Breast epithelium (tissue), 4 donors: ENCODE measurements at regions not wholly inside any gene's neighbourhood (a gene's known extent, or its start where the extent isn't known, plus 50 kb on each side); places are given as distances from the start of the nearest gene placed in this dataset.

ENCODE experiments used
- DNase-seq, 2 donors: peaks; one replicate each; pipeline ENCODE4 v3.0.0-alpha.2; 2019; ENCODE audit warnings: low spot score in 2 of 2
- H3K27ac ChIP-seq, 2 donors: fragments of 200-600 bp; sonication (generic) in 1 of 2; one replicate each; pipeline ENCODE4 v1.5.1; 2016 to 2019; ENCODE audit warnings: mild to moderate bottlenecking in 1 of 2
- H3K27me3 ChIP-seq, 2 donors: fragments of 200-600 bp; sonication (generic) in 1 of 2; one replicate each; pipeline versions ENCODE4 v1.5.1 to v1.6.0; 2017 to 2019; ENCODE audit warnings: control low read depth in 1 of 2, mild to moderate bottlenecking in 1 of 2
- H3K36me3 ChIP-seq: fragments of 200-600 bp; one replicate; pipeline ENCODE4 v1.5.1; 2019
- H3K4me1 ChIP-seq, 2 donors: fragments of 200-600 bp; sonication (generic); one replicate each; pipeline ENCODE4 v1.5.1; 2016 to 2019; ENCODE audit warnings: control low read depth in 1 of 2
- H3K4me3 ChIP-seq, 3 donors: fragments of 200-600 bp; sonication (generic); 1 replicate in 2 of 3; 2 replicates in 1 of 3; pipeline ENCODE4 v1.5.1; 2016 to 2019; ENCODE audit warnings: mild to moderate bottlenecking in 3 of 3, moderate library complexity in 2 of 3
- H3K9me3 ChIP-seq, 2 donors: fragments of 200-600 bp; sonication (generic) in 1 of 2; one replicate each; pipeline ENCODE4 v1.5.1; 2016 to 2019; ENCODE audit warnings: control low read depth in 1 of 2
- CTCF ChIP-seq, 3 donors: fragments of 450-650 bp; IDR thresholded peaks; one replicate each; pipeline ENCODE4 v1.5.1; 2016 to 2017; ENCODE audit warnings: antibody characterized with exemption in 3 of 3, mild to moderate bottlenecking in 3 of 3, moderate library complexity in 3 of 3
- POLR2A ChIP-seq: fragments of 450-650 bp; IDR thresholded peaks from one replicate; pipeline ENCODE4 v1.6.1; 2016; ENCODE audit warnings: antibody characterized with exemption, mild to moderate bottlenecking, moderate library complexity
- POLR2AphosphoS5 ChIP-seq, 3 donors: sonication (generic); formaldehyde crosslinking; IDR thresholded peaks; one replicate each; pipeline ENCODE4 v1.6.1; 2017; ENCODE audit warnings: antibody characterized with exemption in 3 of 3
- intact Hi-C: fragments of 100-400 bp; cut with DNase I; formaldehyde crosslinking; loops from one replicate; pipeline ENCODE4 v1.15.1; 2023; ENCODE audit warnings: low total_unique reads

GRCh38 chr11:116665523-116665922 is 107.3 kb downstream of the BUD13 start:
- DNase-seq: no peak
- Histone ChIP-seq H3K36me3 (no peaks in the 10 kb centered on the region), H3K4me1 (no peaks in the 10 kb centered on the region), H3K9me3 (peaks cover 17 to 29% of the 10 kb centered on the region in 2 donors), H3K27me3 (peaks cover 0 to 8% of the 10 kb centered on the region in 2 donors), H3K4me3 (no peak overlapping the region), H3K27ac (no peak overlapping the region)
- intact Hi-C loops: no loop called here
- TF ChIP-seq POLR2A: no peak
- no peak for TF ChIP-seq CTCF (IDR thresholded peaks at IDR 0.05)
- TF ChIP-seq POLR2AphosphoS5 (IDR thresholded peaks at IDR 0.05): no peak

GRCh38 chr11:116661056-116661455 is 111.7 kb downstream of the BUD13 start:
- Histone ChIP-seq H3K27me3 (peaks cover 0 to 15% of the 10 kb centered on the region in 2 donors), H3K27ac (no peak overlapping the region), H3K36me3 (no peaks in the 10 kb centered on the region), H3K9me3 (peaks cover 11 to 20% of the 10 kb centered on the region in 2 donors), H3K4me1 (no peaks in the 10 kb centered on the region), H3K4me3 (no peak overlapping the region)
- no peak for DNase-seq
- intact Hi-C loops: no loop called here
- TF ChIP-seq POLR2A (no peak), CTCF (IDR thresholded peaks at IDR 0.05) (no peak), POLR2AphosphoS5 (IDR thresholded peaks at IDR 0.05) (no peak)

GRCh38 chr11:116660011-116660410 is 112.8 kb downstream of the BUD13 start:
- intact Hi-C loops: no loop called here

DNA sequence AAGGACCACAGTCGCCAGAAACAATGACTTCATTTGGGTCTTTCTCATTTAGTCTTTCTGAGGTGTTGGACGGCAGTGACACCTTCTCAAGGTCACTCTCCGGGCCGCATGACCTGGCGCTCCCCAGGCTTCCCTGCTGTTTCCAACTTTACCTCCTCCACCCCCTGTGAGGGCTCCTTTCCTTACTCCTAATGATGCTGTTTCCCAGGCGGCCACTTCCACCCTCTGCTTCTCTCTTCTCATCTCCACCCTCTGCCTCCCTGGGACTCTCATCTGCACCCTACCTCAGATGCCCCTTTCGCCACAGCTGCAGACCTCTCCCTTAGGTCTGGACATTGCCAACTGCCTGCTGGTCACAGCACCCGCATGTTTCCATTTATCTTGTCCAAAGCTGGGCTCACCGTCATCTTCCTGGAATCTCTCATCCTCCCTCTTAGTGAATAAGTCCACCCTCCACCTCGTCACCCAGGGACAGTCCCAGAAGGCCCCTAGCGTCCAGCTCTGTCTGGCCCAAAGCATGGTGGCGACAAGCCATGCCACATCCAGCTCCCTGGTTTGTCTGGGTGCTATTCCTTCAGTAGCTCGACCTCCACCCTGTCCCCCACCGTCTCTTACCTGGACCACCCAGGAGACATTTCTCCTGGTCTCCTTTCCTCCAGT is 113.8 kb downstream of the BUD13 start:
- no peaks in the 10 kb centered on the region for H3K4me1 ChIP-seq
- TF ChIP-seq CTCF (IDR thresholded peaks at IDR 0.05) (no peak), POLR2AphosphoS5 (IDR thresholded peaks at IDR 0.05) (no peak), POLR2A (no peak)

More at GRCh38 chr11:116660011-116660410, 112.8 kb downstream of the BUD13 start:
- no peaks in the 10 kb centered on the region for H3K36me3 ChIP-seq
- DNase-seq: no peak
- H3K9me3 ChIP-seq: peaks cover 10% of the 10 kb centered on the region in 2 donors
- H3K27me3 ChIP-seq: peaks cover 0 to 15% of the 10 kb centered on the region in 2 donors
- H3K4me3 ChIP-seq: no peak overlapping the region
- TF ChIP-seq POLR2AphosphoS5 (IDR thresholded peaks at IDR 0.05) (no peak), CTCF (IDR thresholded peaks at IDR 0.05) (no peak)
- no peak overlapping the region for H3K27ac ChIP-seq
- H3K4me1 ChIP-seq: no peaks in the 10 kb centered on the region

DNA sequence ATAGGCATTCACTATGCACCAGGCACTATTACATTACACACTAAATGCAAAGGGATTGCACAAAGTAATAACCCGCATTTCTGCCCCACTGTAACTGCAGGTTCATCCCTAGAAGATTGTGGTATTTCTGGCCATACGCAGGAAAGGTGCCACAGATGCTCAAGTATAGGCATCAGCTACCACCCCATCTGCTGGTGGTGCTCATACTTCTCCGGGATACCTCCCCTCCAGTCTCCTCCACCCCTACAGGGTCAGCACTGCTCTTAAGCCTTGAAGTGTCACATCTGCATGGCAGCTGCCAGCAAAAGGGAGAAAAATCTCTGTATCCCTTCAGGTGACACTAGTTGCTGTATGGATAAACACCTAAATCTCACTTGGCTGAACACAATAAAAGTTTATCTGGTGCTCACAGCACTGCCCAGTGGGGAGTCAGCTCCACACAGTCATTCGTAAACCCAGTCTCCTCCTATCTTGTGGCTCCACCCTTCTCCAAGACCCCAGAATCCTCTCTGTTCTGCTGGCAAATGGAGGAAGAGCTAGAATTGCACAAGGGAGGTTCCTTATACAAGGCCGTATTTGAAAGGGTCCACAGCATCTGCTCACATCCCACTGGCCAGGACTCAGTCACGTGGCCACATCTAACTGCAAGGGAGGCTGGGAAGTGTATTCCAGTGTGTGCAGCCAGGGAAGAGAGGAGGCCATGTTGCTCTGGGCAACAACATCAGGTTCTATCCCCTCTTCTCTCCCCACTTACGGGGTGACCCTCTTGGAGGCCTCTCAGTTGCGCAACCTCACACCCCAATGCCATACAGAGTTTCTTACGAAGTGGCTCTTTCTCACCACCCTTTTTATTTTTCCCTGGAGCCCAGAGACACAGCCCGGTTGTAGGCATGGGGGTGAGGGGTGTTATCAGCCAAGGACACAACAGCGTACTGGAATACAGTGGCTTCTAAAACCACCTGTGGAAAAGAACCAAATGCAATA is 114.7 kb downstream of the BUD13 start:
- no peak overlapping the region for H3K27ac ChIP-seq
- intact Hi-C loops: no loop called here
- H3K9me3 ChIP-seq: peaks cover 0 to 12% of the 10 kb centered on the region in 2 donors
- no peaks in the 10 kb centered on the region for H3K4me1 ChIP-seq
- no peaks in the 10 kb centered on the region for H3K36me3 ChIP-seq
- DNase-seq: no peak
- TF ChIP-seq POLR2AphosphoS5 (IDR thresholded peaks at IDR 0.05) (no peak), POLR2A (no peak), CTCF (IDR thresholded peaks at IDR 0.05) (no peak)
- no peak overlapping the region for H3K4me3 ChIP-seq
- H3K27me3 ChIP-seq: peaks cover 0 to 15% of the 10 kb centered on the region in 2 donors

More for the DNA sequence above, 113.8 kb downstream of the BUD13 start:
- intact Hi-C loops: no loop called here
- peaks cover under 1 to 12% of the 10 kb centered on the region in 2 donors for H3K9me3 ChIP-seq
- DNase-seq: no peak
- no peaks in the 10 kb centered on the region for H3K36me3 ChIP-seq
- H3K27me3 ChIP-seq: peaks cover 0 to 15% of the 10 kb centered on the region in 2 donors
- H3K27ac ChIP-seq: no peak overlapping the region
- H3K4me3 ChIP-seq: no peak overlapping the region
